ENCODE measurements at regions not wholly inside any gene's neighbourhood (a gene's known extent, or its start where the extent isn't known, plus 50 kb on each side); places are given as distances from the start of the nearest gene placed in this dataset.

DNA sequence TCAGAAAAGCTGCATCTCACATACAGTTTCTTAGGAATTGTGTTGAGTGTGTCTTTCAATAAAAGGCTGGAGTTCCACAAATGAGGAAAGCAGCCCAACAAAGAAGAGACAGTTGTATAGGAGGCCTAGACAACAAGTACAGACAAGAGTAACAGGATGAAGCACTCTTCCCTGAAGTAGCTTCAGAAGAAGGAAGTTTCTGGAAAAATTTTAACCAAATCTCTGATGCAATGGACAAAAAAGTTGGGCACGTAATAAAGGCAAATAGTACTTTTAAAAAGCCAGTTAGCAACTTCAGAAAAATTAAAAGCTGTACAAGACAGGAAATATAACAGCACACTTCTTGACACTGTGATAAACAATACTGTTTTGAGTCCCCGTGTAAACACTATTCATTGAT is 134.1 kb upstream of the PLEKHG7 start:
- no peak overlapping the region for H4K8ac ChIP-seq (ENCODE audit: low read depth, low read length)
- no peak overlapping the region for H3K18ac ChIP-seq (ENCODE audit: low read length)
- H3K4me3 ChIP-seq (ENCODE audit: low read length): no peak overlapping the region
- H3K4ac ChIP-seq (ENCODE audit: low read depth, low read length): no peak overlapping the region
- H2AK5ac ChIP-seq (ENCODE audit: low read length): no peak overlapping the region
- H3K27me3 ChIP-seq (ENCODE audit: insufficient read depth, low read length, poor library complexity): no peaks in the 10 kb centered on the region
- H3K27ac ChIP-seq (ENCODE audit: low read depth, low read length): no peak overlapping the region
- no peaks in the 10 kb centered on the region for H3K79me1 ChIP-seq (ENCODE audit: low read length)
- H2BK15ac ChIP-seq (replicated peaks; ENCODE audit: low read depth): no peak overlapping the region
- no peak for DNase-seq
- no peak overlapping the region for H3K4me2 ChIP-seq (ENCODE audit: low read length)
- no peak overlapping the region for H4K5ac ChIP-seq (ENCODE audit: low read length)
- H3K4me1 ChIP-seq (ENCODE audit: control insufficient read depth, low read depth, low read length): no peaks in the 10 kb centered on the region
- no peak overlapping the region for H3K23ac ChIP-seq (ENCODE audit: low read length)
- H3K36me3 ChIP-seq (ENCODE audit: control insufficient read depth, insufficient read depth, low read length): no peaks in the 10 kb centered on the region
- no peak overlapping the region for H3K9ac ChIP-seq (ENCODE audit: low read length)
- no peaks in the 10 kb centered on the region for H3K79me2 ChIP-seq (ENCODE audit: control insufficient read depth, insufficient read depth, low read length)
- no peak overlapping the region for H3K56ac ChIP-seq (ENCODE audit: low read length)
- no CpG with 5 or more reads among the region's 2 CpGs for WGBS (ENCODE audit: extremely low coverage, insufficient coverage, low lambda C conversion rate)
- no peak overlapping the region for H2BK120ac ChIP-seq (ENCODE audit: low read depth, low read length)
- no peak overlapping the region for H2BK5ac ChIP-seq (ENCODE audit: low read length)

DNA sequence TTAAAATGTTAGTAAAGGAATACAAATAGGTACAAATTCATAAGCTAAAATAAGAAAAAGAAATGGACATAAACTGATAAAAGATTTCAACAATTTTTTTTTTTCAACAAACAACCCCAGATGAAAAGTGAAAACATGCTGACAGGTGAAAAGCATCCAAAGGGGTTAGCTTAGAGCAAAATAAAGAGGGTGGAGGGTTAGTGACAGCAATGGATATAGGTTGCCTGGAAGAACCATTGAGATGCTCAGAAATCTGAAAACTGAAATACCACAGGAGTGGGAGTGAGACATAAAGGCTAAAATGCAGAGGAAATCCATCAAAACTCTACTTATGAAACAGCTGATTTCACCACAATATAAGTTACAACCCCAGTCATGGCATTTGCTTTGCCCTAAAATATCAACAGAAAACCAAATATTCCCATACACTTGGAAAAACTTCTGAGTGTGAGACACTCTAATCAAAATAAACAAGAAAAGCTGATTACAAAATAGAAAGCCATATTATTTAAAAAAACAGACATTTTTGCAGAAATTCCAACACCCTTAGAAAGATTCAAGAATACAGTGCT is 136.3 kb upstream of the PLEKHG7 start:
- Histone ChIP-seq H2BK5ac (ENCODE audit: low read length) (no peak overlapping the region), H3K4me2 (ENCODE audit: low read length) (no peak overlapping the region), H3K27ac (ENCODE audit: low read depth, low read length) (no peak overlapping the region), H3K4ac (ENCODE audit: low read depth, low read length) (no peak overlapping the region), H3K4me3 (ENCODE audit: low read length) (no peak overlapping the region), H3K9ac (ENCODE audit: low read length) (no peak overlapping the region), H4K8ac (ENCODE audit: low read depth, low read length) (no peak overlapping the region), H3K23ac (ENCODE audit: low read length) (no peak overlapping the region), H4K5ac (ENCODE audit: low read length) (no peak overlapping the region), H3K27me3 (ENCODE audit: insufficient read depth, low read length, poor library complexity) (no peaks in the 10 kb centered on the region), H3K56ac (ENCODE audit: low read length) (no peak overlapping the region), H2BK120ac (ENCODE audit: low read depth, low read length) (no peak overlapping the region), H3K18ac (ENCODE audit: low read length) (no peak overlapping the region), H3K79me1 (ENCODE audit: low read length) (no peaks in the 10 kb centered on the region), H2BK15ac (replicated peaks; ENCODE audit: low read depth) (no peak overlapping the region), H2AK5ac (ENCODE audit: low read length) (no peak overlapping the region), H3K79me2 (ENCODE audit: control insufficient read depth, insufficient read depth, low read length) (no peaks in the 10 kb centered on the region), H3K36me3 (ENCODE audit: control insufficient read depth, insufficient read depth, low read length) (no peaks in the 10 kb centered on the region), H3K4me1 (ENCODE audit: control insufficient read depth, low read depth, low read length) (no peaks in the 10 kb centered on the region)
- DNase-seq: no peak

DNA sequence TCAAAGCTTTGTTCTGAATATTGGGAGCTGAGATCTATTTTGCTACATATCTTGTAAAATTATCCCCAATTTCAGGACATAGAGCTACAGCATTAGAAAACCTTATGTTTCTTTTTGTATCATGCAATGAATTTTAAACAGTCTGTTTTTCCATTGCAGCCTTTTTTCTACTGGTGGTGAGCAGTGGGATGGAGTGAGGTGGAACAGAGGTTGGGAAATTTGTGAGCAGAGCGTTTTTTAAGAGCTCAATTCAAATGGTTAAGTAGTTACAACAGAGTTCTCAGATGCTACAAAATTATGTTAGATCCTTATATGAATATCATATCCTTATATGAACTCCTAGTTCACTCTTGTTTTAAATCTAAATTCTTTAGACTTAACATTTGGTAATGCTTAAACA is 139.0 kb upstream of the PLEKHG7 start:
- Histone ChIP-seq H2BK120ac (ENCODE audit: low read depth, low read length) (no peak overlapping the region), H4K8ac (ENCODE audit: low read depth, low read length) (no peak overlapping the region), H3K4me3 (ENCODE audit: low read length) (no peak overlapping the region), H2AK5ac (ENCODE audit: low read length) (no peak overlapping the region), H3K9ac (ENCODE audit: low read length) (no peak overlapping the region), H3K4me1 (ENCODE audit: control insufficient read depth, low read depth, low read length) (no peaks in the 10 kb centered on the region), H2BK5ac (ENCODE audit: low read length) (no peak overlapping the region), H3K23ac (ENCODE audit: low read length) (no peak overlapping the region), H3K27me3 (ENCODE audit: insufficient read depth, low read length, poor library complexity) (no peaks in the 10 kb centered on the region), H3K79me1 (ENCODE audit: low read length) (no peaks in the 10 kb centered on the region), H3K36me3 (ENCODE audit: control insufficient read depth, insufficient read depth, low read length) (no peaks in the 10 kb centered on the region), H4K5ac (ENCODE audit: low read length) (no peak overlapping the region), H2BK15ac (replicated peaks; ENCODE audit: low read depth) (no peak overlapping the region), H3K79me2 (ENCODE audit: control insufficient read depth, insufficient read depth, low read length) (no peaks in the 10 kb centered on the region), H3K18ac (ENCODE audit: low read length) (no peak overlapping the region), H3K27ac (ENCODE audit: low read depth, low read length) (no peak overlapping the region), H3K56ac (ENCODE audit: low read length) (no peak overlapping the region), H3K4me2 (ENCODE audit: low read length) (no peak overlapping the region), H3K4ac (ENCODE audit: low read depth, low read length) (no peak overlapping the region)
- DNase-seq: no peak
- no CpG with 5 or more reads among the region's 1 CpG for WGBS (ENCODE audit: extremely low coverage, insufficient coverage, low lambda C conversion rate)

DNA sequence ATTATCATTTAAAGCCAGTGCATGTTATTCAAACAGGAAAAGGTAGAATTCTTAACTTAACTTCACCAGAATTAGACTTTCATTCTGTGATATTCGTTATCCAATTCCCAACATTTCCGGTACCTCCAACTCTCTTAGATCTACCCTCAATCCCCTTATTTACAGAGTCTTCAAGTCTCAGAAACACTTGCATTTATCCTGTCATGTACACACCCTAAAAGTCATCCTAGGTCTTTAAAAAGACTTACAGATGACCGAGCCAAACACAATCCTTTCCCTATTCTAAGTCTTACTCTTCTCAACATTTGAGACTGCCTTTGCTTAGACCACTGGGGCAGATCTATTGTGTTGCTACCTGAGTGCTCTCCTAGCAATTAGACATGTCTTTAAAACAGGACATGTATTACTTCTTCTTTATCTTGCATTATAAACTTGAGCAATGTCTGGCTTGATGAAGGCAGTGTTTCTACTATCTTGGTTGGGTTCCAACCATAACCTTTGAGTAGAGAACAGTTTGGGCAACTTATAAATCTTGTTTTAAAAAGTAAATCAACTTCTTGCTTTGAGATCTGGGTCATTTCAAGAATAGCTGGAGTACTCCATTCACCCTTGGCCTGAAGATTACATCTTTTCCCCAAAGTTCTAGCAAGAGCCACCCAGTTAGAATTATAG is 140.6 kb upstream of the PLEKHG7 start:
- Histone ChIP-seq H3K18ac (ENCODE audit: low read length) (no peak overlapping the region), H2AK5ac (ENCODE audit: low read length) (no peak overlapping the region), H3K79me1 (ENCODE audit: low read length) (no peaks in the 10 kb centered on the region), H3K36me3 (ENCODE audit: control insufficient read depth, insufficient read depth, low read length) (no peaks in the 10 kb centered on the region), H3K27me3 (ENCODE audit: insufficient read depth, low read length, poor library complexity) (no peaks in the 10 kb centered on the region), H2BK5ac (ENCODE audit: low read length) (no peak overlapping the region), H3K4ac (ENCODE audit: low read depth, low read length) (no peak overlapping the region), H3K4me3 (ENCODE audit: low read length) (no peak overlapping the region), H4K5ac (ENCODE audit: low read length) (no peak overlapping the region), H3K9ac (ENCODE audit: low read length) (no peak overlapping the region), H3K4me1 (ENCODE audit: control insufficient read depth, low read depth, low read length) (no peaks in the 10 kb centered on the region), H2BK15ac (replicated peaks; ENCODE audit: low read depth) (no peak overlapping the region), H4K8ac (ENCODE audit: low read depth, low read length) (no peak overlapping the region), H3K27ac (ENCODE audit: low read depth, low read length) (no peak overlapping the region), H3K56ac (ENCODE audit: low read length) (no peak overlapping the region), H3K4me2 (ENCODE audit: low read length) (no peak overlapping the region), H3K23ac (ENCODE audit: low read length) (no peak overlapping the region), H2BK120ac (ENCODE audit: low read depth, low read length) (no peak overlapping the region), H3K79me2 (ENCODE audit: control insufficient read depth, insufficient read depth, low read length) (no peaks in the 10 kb centered on the region)
- no peak for DNase-seq
- WGBS (ENCODE audit: extremely low coverage, insufficient coverage, low lambda C conversion rate): no CpG with 5 or more reads among the region's 3 CpGs

DNA sequence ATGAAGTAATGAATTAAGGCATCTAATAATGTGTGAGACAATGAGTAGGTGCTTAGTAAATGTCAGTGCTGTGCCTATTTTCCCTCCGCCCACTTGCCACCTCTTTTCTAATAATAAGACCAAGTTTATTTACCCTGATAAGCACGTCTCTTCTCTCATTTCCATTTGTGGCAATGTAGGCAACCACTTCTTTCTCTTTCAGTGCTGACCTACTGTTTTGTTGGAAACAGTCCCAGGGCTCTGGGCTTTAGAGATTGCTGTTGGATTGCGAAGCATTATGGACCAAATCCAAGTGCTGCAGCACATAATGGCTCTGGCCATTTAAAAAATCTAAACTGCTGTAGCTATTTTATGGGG is 141.3 kb upstream of the PLEKHG7 start:
- Histone ChIP-seq H2BK120ac (ENCODE audit: low read depth, low read length) (no peak overlapping the region), H3K4me2 (ENCODE audit: low read length) (no peak overlapping the region), H2BK5ac (ENCODE audit: low read length) (no peak overlapping the region), H3K79me2 (ENCODE audit: control insufficient read depth, insufficient read depth, low read length) (no peaks in the 10 kb centered on the region), H3K4me3 (ENCODE audit: low read length) (no peak overlapping the region), H4K8ac (ENCODE audit: low read depth, low read length) (no peak overlapping the region), H2BK15ac (replicated peaks; ENCODE audit: low read depth) (no peak overlapping the region), H3K18ac (ENCODE audit: low read length) (no peak overlapping the region), H3K79me1 (ENCODE audit: low read length) (no peaks in the 10 kb centered on the region), H3K23ac (ENCODE audit: low read length) (no peak overlapping the region), H3K56ac (ENCODE audit: low read length) (no peak overlapping the region), H4K5ac (ENCODE audit: low read length) (no peak overlapping the region), H3K36me3 (ENCODE audit: control insufficient read depth, insufficient read depth, low read length) (no peaks in the 10 kb centered on the region), H2AK5ac (ENCODE audit: low read length) (no peak overlapping the region), H3K4me1 (ENCODE audit: control insufficient read depth, low read depth, low read length) (no peaks in the 10 kb centered on the region), H3K9ac (ENCODE audit: low read length) (no peak overlapping the region), H3K4ac (ENCODE audit: low read depth, low read length) (no peak overlapping the region), H3K27me3 (ENCODE audit: insufficient read depth, low read length, poor library complexity) (no peaks in the 10 kb centered on the region), H3K27ac (ENCODE audit: low read depth, low read length) (no peak overlapping the region)
- no peak for DNase-seq
- no CpG with 5 or more reads among the region's 3 CpGs for WGBS (ENCODE audit: extremely low coverage, insufficient coverage, low lambda C conversion rate)
